ENCODE measurements at regions not wholly inside any gene's neighbourhood (a gene's known extent, or its start where the extent isn't known, plus 50 kb on each side); places are given as distances from the start of the nearest gene placed in this dataset.

DNA sequence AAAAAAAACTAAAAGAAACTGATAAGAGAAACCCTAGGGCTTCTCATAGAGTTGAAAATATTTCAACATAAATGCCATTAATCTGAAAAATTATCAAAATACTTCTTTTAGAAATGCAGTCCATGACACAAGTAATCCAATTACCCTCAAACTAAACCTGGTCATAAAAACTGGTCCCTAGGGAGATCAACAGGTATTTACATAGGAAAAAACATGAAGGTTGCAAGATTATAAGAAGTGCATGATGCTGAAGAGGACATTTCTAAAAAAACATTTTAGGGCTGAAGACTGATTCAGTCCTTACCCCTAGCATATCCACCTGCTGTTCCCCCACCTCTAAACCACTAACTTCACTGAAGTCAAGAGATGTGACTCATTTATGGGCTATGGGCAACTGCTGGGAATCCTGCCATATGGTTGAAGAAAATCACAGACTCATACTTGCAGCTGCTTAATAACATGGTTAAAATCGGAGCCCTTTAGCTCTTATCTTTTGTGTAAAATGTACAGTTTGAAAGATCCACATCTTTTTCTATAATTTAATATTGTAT lies 131.0 kb upstream of the RUNX1 start:
- no peak for TF ChIP-seq YY1 (IDR thresholded peaks at IDR 0.05; ENCODE audit: low read depth)
- TF ChIP-seq TEAD4 (IDR thresholded peaks at IDR 0.05), result no peak
- no peak for TF ChIP-seq MAX (IDR thresholded peaks at IDR 0.05)
- no peak for TF ChIP-seq TCF12 (IDR thresholded peaks at IDR 0.05; ENCODE audit: low read depth)
- no peak for TF ChIP-seq TAF1 (IDR thresholded peaks at IDR 0.05; ENCODE audit: low read depth)
- TF ChIP-seq REST (IDR thresholded peaks at IDR 0.05; ENCODE audit: low read depth), result no peak
- TF ChIP-seq CEBPB (IDR thresholded peaks at IDR 0.05), result no peak
- TF ChIP-seq EP300 (IDR thresholded peaks at IDR 0.05; ENCODE audit: borderline replicate concordance), result no peak
- no peak for TF ChIP-seq ZBTB7A (IDR thresholded peaks at IDR 0.05; ENCODE audit: low read depth)
- no peak for TF ChIP-seq RAD21 (IDR thresholded peaks at IDR 0.05; ENCODE audit: low read depth)

All from Ishikawa (cell line).